ENCODE measurements at regions not wholly inside any gene's neighbourhood (a gene's known extent, or its start where the extent isn't known, plus 50 kb on each side); places are given as distances from the start of the nearest gene placed in this dataset.
"Not testable (repeated sequence)": the region's sequence is repeated elsewhere in the genome, so short reads cannot be mapped to it uniquely, and the experiment has no call there.

DNA sequence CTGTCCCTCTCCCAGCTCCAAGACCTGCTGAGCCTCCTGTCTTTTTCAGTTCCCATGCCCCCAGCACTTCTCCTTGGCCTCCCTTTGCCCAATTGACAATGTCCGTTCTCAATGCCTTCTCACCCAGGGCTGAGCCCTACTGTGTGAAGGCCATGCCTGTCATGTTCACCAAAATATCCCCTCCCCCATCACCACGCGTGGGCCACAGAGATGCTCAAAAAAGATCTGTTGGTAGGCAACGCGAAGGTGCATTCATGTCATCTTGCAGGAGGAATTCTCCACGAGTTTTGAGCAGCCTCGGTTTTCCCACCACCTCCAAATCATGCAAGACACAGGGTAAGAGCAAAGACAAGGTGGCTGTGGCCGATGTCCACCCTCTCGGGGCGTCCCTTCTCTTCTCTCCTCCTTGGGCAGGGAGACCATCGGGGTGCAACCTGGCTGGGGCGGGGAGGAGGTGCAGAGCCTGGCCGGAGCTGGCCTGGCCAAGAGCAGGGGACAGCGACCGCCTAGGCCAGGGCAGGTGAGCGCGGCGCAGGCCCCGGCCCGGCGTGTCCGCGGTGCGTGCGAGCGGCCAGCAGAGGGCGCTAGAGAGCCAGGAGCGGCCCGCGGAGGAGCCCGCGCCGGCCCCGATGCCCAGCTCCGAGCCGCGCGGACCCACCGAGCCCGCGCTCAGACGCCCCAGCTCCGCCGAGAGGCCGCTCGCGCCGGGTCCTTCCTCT lies 56.3 kb upstream of the KRTAP5-11 start:
- H3K9me3 ChIP-seq, H3K4me1 ChIP-seq, H3K27me3 ChIP-seq, H3K27ac ChIP-seq, H3K36me3 ChIP-seq: not testable (repeated sequence)
- intact Hi-C loops (cut with DNase I) = loop anchor here (10.0 kb wide), 1 partner anchor 96 kb away; no protein-coding TSS in a partner anchor
- 45 to 70% methylated on average over 7 to 17 of the region's 48 CpGs for WGBS, 2 donors
- TF ChIP-seq, protein P1, sequence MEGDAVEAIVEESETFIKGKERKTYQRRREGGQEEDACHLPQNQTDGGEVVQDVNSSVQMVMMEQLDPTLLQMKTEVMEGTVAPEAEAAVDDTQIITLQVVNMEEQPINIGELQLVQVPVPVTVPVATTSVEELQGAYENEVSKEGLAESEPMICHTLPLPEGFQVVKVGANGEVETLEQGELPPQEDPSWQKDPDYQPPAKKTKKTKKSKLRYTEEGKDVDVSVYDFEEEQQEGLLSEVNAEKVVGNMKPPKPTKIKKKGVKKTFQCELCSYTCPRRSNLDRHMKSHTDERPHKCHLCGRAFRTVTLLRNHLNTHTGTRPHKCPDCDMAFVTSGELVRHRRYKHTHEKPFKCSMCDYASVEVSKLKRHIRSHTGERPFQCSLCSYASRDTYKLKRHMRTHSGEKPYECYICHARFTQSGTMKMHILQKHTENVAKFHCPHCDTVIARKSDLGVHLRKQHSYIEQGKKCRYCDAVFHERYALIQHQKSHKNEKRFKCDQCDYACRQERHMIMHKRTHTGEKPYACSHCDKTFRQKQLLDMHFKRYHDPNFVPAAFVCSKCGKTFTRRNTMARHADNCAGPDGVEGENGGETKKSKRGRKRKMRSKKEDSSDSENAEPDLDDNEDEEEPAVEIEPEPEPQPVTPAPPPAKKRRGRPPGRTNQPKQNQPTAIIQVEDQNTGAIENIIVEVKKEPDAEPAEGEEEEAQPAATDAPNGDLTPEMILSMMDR (IDR thresholded peaks at IDR 0.05) = peak in 5 of 6 experiments; percentile 18 to 87 (median 68)
- peak overlapping the region in 1 of 3 donors; percentile 24 for H3K4me3 ChIP-seq (replicated peaks in 1 of 3)
- peak; percentile 55 to 64 for DNase-seq

DNA sequence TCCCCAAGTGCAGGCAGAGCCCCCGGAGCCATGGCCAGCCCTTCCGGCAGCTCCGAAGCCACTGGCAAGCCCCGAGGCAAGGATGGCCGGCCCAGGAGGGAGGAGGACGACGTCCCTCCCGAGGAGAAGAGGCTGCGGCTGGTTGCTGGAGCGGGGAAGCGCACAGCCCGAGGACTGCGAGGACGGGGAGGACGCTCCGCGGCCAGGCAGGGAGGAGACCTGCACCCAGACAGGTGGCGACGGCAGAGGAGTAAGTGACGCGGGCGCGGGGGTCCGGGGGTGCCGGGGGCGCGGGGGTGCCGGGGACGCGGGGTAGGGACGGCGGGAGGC lies 56.8 kb upstream of the KRTAP5-11 start:
- H3K9me3 ChIP-seq, H3K36me3 ChIP-seq, H3K27ac ChIP-seq, H3K4me1 ChIP-seq, H3K27me3 ChIP-seq: not testable (repeated sequence)
- whole genome bisulfite sequencing, 2 donors = no CpG with 5 or more reads among the region's 32 CpGs
- intact Hi-C loops (cut with DNase I) = loop anchor here (10.0 kb wide), 1 partner anchor 95 kb away; no protein-coding TSS in a partner anchor
- H3K4me3 ChIP-seq (replicated peaks in 1 of 3) = peak overlapping the region in 1 of 3 donors; percentile 24
- peak; percentile 44 to 47 for DNase-seq

DNA sequence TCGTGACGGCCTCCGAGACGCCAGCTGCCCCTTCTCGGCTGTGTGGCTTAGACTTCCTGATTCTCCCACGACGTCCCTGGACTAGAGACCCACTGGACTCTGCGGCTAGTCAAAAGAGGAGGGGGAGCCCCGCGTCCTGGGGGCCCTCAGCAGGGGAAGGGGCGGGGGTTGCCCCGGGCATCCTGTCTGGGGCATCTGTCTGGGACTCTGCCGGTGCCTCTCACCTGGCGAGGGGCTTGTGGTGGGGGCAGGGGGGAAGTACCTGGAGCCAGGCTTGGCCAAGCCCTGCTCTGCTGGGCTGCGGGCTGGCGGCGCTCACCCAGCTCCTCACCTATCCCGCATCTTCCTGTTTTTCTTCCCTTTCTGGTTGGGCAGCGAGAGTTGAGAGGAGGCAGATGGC lies 57.2 kb upstream of the KRTAP5-11 start:
- H3K36me3 ChIP-seq; H3K4me1 ChIP-seq; H3K9me3 ChIP-seq; H3K4me3 ChIP-seq (replicated peaks in 1 of 3); H3K27ac ChIP-seq; H3K27me3 ChIP-seq; DNase-seq: not testable (repeated sequence)
- WGBS, 2 donors = 25 to 28% methylated on average over 1 to 7 of the region's 19 CpGs
- intact Hi-C loops (cut with DNase I) = loop anchor here (10.0 kb wide), 1 partner anchor 95 kb away; no protein-coding TSS in a partner anchor

DNA sequence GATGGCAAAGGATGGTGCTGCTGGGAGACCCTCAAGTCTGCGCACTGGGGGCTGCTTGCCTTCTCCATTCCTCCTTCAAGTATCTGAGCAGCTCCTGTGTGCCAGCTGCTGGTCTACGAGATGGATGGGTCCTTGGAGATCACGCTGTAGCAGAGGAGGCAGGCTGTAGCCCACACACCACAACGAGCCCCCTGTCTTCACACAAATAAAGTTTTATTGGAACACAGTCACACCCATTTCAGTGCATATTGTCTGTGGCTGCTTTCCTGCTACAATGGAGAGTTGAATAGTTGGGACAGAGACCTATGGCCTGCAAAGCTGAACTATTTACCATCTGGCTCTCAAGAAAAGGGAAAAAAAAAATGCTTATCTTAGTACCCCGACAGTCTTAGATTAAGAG lies 64.4 kb upstream of the KRTAP5-11 start:
- H3K27ac ChIP-seq; H3K9me3 ChIP-seq; intact Hi-C loops (cut with DNase I); DNase-seq; H3K27me3 ChIP-seq; H3K36me3 ChIP-seq; H3K4me1 ChIP-seq; H3K4me3 ChIP-seq (replicated peaks in 1 of 3): not testable (repeated sequence)
- 77 to 84% methylated on average over 5 of the region's 5 CpGs for WGBS, 2 donors

DNA sequence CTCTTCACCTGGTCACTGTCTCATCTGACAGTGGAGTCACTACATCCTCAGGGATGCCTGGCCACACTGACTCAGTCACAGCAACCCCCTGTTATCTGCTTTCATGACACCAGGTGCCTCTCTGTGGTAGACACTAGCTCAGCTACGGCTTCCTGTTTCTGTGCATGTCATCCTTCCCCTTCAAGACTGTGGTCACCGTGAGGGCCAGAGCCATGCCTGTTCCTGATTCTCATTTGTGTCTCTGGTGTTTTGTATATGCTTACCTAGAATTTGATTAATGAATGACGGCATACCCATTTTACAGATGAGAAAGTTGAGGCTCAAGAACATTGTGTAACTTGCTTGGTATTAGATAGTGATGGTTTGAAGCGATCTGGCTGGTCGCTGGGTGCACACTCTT lies 70.3 kb upstream of the KRTAP5-11 start:
- H3K9me3 ChIP-seq; H3K4me3 ChIP-seq (replicated peaks in 1 of 3); H3K27ac ChIP-seq; H3K4me1 ChIP-seq; intact Hi-C loops (cut with DNase I); DNase-seq; H3K36me3 ChIP-seq; H3K27me3 ChIP-seq: not testable (repeated sequence)
- 88 to 98% methylated on average over 5 of the region's 5 CpGs for WGBS, 2 donors

DNA sequence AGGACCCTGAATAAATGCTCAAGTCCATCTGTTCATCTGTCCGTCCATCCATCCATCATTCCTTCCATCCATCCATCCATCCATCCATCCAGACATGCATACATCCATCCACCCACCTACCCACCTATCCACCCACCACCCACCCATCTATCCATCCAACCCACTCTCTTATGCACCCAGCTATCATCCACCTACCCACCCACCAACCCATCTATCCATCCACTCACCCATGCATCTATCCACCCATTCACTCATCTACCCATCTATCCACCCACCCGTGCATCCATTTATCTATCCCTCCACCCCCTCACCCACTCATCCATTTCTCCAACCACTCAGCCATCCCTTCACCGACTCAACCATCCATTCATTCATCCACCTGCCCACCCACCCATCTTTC lies 71.7 kb upstream of the KRTAP5-11 start:
- H3K36me3 ChIP-seq; H3K27ac ChIP-seq; H3K27me3 ChIP-seq; intact Hi-C loops (cut with DNase I); H3K9me3 ChIP-seq; H3K4me1 ChIP-seq; DNase-seq; H3K4me3 ChIP-seq (replicated peaks in 1 of 3): not testable (repeated sequence)
- WGBS, 2 donors = 87 to 98% methylated on average over 3 of the region's 3 CpGs

DNA sequence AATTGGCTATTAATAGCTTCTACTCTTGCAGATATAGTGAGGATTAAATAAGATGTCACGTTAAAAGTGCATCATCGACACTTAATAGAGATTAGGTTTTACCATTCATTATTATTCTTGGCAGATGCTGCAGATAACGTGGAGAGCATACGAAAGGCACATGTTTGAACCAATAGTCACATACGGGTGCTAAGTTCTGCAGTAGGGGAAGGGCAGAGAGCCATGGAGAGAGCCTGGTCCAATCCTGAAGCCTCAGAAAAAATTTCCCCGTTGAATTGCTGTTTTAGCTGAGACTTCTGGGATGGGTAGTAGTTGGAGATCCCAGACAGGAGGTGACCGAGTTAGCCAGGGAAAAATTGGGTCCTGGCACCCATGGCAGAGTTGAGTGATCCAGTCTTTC lies 72.4 kb upstream of the KRTAP5-11 start:
- H3K4me3 ChIP-seq (replicated peaks in 1 of 3); H3K27ac ChIP-seq; DNase-seq; H3K4me1 ChIP-seq; H3K9me3 ChIP-seq; intact Hi-C loops (cut with DNase I); H3K36me3 ChIP-seq; H3K27me3 ChIP-seq: not testable (repeated sequence)
- WGBS, 2 donors = 80 to 81% methylated on average over 7 of the region's 7 CpGs

DNA sequence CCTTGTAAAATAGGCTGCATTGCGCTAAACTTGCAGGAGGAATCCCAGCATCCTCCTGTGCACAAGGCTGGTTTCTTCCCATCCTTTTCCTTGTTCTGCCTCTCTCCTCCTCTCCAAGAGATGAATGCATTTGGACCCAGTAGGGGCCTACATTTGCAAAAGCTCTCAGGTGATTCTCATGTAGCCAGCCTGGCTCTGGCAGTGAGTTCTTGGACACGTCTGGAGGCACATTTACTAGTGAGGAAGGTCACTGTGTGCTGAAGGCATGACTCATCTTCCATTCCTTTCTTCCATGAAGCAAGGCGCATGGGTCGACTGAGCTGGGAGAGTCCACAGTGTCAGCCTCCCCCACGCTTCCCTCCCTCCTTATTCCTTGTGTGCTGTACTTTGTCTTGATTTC lies 73.8 kb upstream of the KRTAP5-11 start:
- H3K4me1 ChIP-seq; intact Hi-C loops (cut with DNase I); H3K4me3 ChIP-seq (replicated peaks in 1 of 3); H3K36me3 ChIP-seq; H3K27me3 ChIP-seq; H3K27ac ChIP-seq; DNase-seq; H3K9me3 ChIP-seq: not testable (repeated sequence)
- 68 to 76% methylated on average over 5 of the region's 5 CpGs for WGBS, 2 donors

DNA sequence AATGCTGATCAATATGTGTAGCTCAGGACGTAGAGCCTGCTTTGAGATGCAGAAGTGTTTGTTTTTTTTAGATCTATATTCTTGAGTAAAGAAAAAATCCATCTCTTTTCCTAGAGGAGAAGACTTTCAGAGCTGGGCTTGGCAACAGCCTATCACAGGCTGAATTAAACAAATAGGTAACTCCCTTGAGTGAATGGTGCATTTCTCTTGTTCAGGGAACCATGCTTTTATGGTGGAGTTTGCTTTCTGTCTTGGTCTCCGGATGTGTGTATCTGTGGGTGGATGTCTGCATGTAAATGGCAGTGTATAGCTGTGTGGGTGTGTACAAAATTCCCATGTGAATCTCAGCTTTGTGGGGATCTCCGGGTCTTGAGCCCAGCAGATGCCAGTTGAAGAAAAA lies 82.3 kb upstream of the KRTAP5-11 start:
- H3K27me3 ChIP-seq; H3K9me3 ChIP-seq; H3K4me3 ChIP-seq (replicated peaks in 1 of 3); H3K27ac ChIP-seq; intact Hi-C loops (cut with DNase I); H3K4me1 ChIP-seq; H3K36me3 ChIP-seq; DNase-seq: not testable (repeated sequence)
- 5 to 48% methylated on average over 2 of the region's 3 CpGs for WGBS, 2 donors

DNA sequence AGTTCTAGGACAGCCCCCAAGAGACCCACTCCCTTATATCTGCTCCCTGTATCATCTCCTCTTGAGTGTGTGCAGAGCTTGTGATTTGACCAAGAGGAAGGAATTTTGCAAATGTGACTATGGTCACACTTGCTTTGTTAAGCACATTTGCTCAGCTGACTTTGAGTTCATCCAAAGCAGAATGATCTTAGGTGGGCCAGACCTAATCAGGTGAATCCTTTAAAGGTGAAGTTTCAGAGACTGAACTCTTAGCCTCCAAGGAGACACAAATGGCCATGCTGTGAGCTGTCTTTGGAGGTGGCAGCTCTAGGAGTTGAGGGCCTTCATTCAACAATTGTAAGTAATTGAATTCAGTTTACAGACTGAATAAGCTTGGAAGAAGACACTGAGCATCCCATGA lies 115.4 kb upstream of the KRTAP5-11 start:
- not testable (repeated sequence) for H3K27ac ChIP-seq; H3K4me3 ChIP-seq (replicated peaks in 1 of 3); DNase-seq

More for the DNA sequence above, 115.4 kb upstream of the KRTAP5-11 start:
- H3K36me3 ChIP-seq; H3K27me3 ChIP-seq; intact Hi-C loops (cut with DNase I); H3K9me3 ChIP-seq; H3K4me1 ChIP-seq: not testable (repeated sequence)
